Thoracic aorta (tissue), 2 donors: ENCODE measurements at regions not wholly inside any gene's neighbourhood (a gene's known extent, or its start where the extent isn't known, plus 50 kb on each side); places are given as distances from the start of the nearest gene placed in this dataset.

Experiments
- ATAC-seq: fragments of 150-250 bp; one replicate; pipeline ENCODE4 v1.8.0; 2017; ENCODE audit warnings: low read depth; ENCODE audit not compliant: insufficient number of reproducible peaks, low FRiP score
- DNase-seq: peaks from one replicate; pipeline ENCODE4 v3.0.0-alpha.2; 2020; ENCODE audit warnings: low spot score
- H3K27ac ChIP-seq, 2 donors: fragments of 200-600 bp; sonication (generic); 1 replicate in 1 of 2; 2 replicates in 1 of 2; pipeline ENCODE4 v1.5.1; 2016; ENCODE audit warnings: mild to moderate bottlenecking in 2 of 2, moderate library complexity in 2 of 2
- H3K27me3 ChIP-seq: fragments of 200-600 bp; sonication (generic); replicated peaks from 2 replicates; pipeline ENCODE4 v1.6.0; 2016; ENCODE audit warnings: mild to moderate bottlenecking; ENCODE audit not compliant: insufficient read depth
- H3K36me3 ChIP-seq: fragments of 200-600 bp; sonication (generic); one replicate; pipeline ENCODE4 v1.5.1; 2016
- H3K4me1 ChIP-seq, 2 donors: fragments of 200-600 bp; sonication (generic); 1 replicate in 1 of 2; 2 replicates in 1 of 2; pipeline versions ENCODE4 v1.5.1 to v1.6.0; 2016; ENCODE audit warnings: low read depth in 2 of 2, mild to moderate bottlenecking in 1 of 2; ENCODE audit not compliant: control insufficient read depth in 1 of 2
- H3K4me3 ChIP-seq: fragments of 200-600 bp; sonication (generic); 2 replicates; pipeline ENCODE4 v1.5.1; 2016; ENCODE audit warnings: mild to moderate bottlenecking
- H3K9me3 ChIP-seq: fragments of 200-600 bp; sonication (generic); 2 replicates; pipeline ENCODE4 v1.5.1; 2016
- CTCF ChIP-seq: fragments of 200-600 bp; sonication (generic); IDR thresholded peaks from one replicate; pipeline ENCODE4 v1.5.1; 2019; ENCODE audit warnings: antibody characterized with exemption

- DNase-seq, result no peak
- no peak overlapping the region for H3K27ac ChIP-seq
- no peaks in the 10 kb centered on the region for H3K9me3 ChIP-seq
- no peaks in the 10 kb centered on the region for H3K27me3 ChIP-seq
- H3K4me3 ChIP-seq, result no peak overlapping the region
- ATAC-seq, result no peak
- H3K4me1 ChIP-seq, result no peaks in the 10 kb centered on the region
- TF ChIP-seq CTCF, result no peak
- H3K36me3 ChIP-seq, result no peaks in the 10 kb centered on the region
Measured at GRCh38 chr10:123462246-123462645, 203.9 kb upstream of the GPR26 start.

DNA sequence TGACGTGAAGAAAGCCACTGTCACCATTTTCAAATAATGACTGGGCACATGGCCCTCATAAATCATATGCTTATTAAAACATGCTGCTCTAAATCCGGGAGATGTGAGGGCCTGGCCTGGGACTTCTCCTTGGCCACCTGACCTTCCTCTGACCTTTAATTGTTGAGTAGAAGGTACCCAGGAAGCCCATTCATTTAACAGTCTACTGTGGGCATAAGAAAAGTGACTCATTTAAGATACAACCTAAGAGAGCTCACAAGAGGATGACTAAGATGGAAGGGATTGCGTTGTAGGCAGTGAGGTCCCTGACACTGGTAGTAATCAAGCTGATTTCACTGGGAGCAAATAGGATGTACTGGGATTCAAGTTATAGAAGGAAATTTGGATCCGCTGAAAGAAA, 203.4 kb upstream of the GPR26 start:
- ATAC-seq (no peak), DNase-seq (no peak)

DNA sequence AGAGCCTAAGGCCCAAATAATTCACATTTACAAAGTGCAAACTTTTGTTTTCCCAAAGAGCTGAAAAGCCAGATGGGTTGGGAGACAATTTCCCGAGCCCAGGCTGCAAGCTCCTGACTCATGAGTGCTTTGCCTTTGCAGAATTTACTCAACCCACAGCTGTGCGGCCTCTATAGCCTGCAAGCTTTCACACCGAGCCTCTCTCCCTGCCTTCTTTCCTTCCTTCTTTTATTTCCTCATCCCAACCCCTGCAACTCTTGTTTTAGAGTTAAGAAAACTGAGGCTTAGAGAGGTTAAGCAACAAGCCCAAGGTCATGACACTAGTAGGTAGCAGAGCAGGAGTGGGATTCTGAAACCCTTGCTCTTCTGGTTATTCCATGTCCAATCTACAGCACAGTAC, 203.0 kb upstream of the GPR26 start:
- DNase-seq, result no peak

More for the DNA sequence above, 203.4 kb upstream of the GPR26 start:
- H3K4me3 ChIP-seq, result no peak overlapping the region
- no peaks in the 10 kb centered on the region for H3K36me3 ChIP-seq
- H3K27ac ChIP-seq, result no peak overlapping the region
- no peaks in the 10 kb centered on the region for H3K4me1 ChIP-seq
- H3K27me3 ChIP-seq, result no peaks in the 10 kb centered on the region
- no peaks in the 10 kb centered on the region for H3K9me3 ChIP-seq
- no peak for TF ChIP-seq CTCF

DNA sequence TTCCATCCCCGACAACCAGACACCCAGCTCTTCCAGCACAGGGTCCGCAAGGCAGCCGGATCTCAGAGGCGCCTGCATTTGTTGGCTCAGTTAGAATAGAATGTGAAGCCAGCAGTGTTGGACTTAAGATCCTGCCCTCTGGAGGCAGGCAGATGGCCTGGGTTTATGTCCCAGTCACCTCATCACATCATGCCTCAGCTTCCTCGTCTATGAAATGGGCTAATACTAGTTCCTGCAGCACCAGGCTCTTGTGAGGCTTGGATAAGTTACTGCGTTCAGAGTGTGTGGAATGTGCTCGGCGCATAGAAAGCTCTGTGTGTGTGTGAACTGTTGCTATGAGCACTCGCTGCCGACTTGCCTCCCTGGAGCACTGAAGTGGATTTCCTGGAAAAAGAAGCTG, 202.5 kb upstream of the GPR26 start:
- no peak for TF ChIP-seq CTCF
- ATAC-seq, result no peak
- Histone ChIP-seq H3K4me1 (no peaks in the 10 kb centered on the region), H3K36me3 (no peaks in the 10 kb centered on the region), H3K9me3 (no peaks in the 10 kb centered on the region), H3K4me3 (no peak overlapping the region), H3K27me3 (no peaks in the 10 kb centered on the region), H3K27ac (no peak overlapping the region)
- no peak for DNase-seq

More for the DNA sequence above, 203.0 kb upstream of the GPR26 start:
- no peak overlapping the region for H3K27ac ChIP-seq
- H3K4me1 ChIP-seq, result no peaks in the 10 kb centered on the region
- H3K27me3 ChIP-seq, result no peaks in the 10 kb centered on the region
- TF ChIP-seq CTCF, result no peak
- H3K36me3 ChIP-seq, result no peaks in the 10 kb centered on the region
- no peak for ATAC-seq
- no peak overlapping the region for H3K4me3 ChIP-seq
- H3K9me3 ChIP-seq, result no peaks in the 10 kb centered on the region

- H3K9me3 ChIP-seq, result no peaks in the 10 kb centered on the region
- DNase-seq (no peak), ATAC-seq (no peak)
- no peaks in the 10 kb centered on the region for H3K36me3 ChIP-seq
- H3K4me1 ChIP-seq, result no peaks in the 10 kb centered on the region
- no peak for TF ChIP-seq CTCF
- H3K4me3 ChIP-seq, result no peak overlapping the region
- H3K27ac ChIP-seq, result no peak overlapping the region
- no peaks in the 10 kb centered on the region for H3K27me3 ChIP-seq
Measured at GRCh38 chr10:123464430-123465323, 201.5 kb upstream of the GPR26 start.
